Choroid plexus epithelial cell (primary cell): ENCODE measurements at regions not wholly inside any gene's neighbourhood (a gene's known extent, or its start where the extent isn't known, plus 50 kb on each side); places are given as distances from the start of the nearest gene placed in this dataset.

Experiments
- DNase-seq: peaks from one replicate; pipeline ENCODE4 v3.0.0-alpha.2; 2010; ENCODE audit warnings: low read depth
- H3K4me3 ChIP-seq: 2 replicates; pipeline ENCODE4 v1.5.1; 2011; ENCODE audit warnings: low read depth, mild to moderate bottlenecking, control low read depth, low read length, moderate library complexity
- TF ChIP-seq, protein P1 (sequence below): conservative IDR thresholded peaks from 2 replicates; pipeline ENCODE4 v1.5.1; 2011; ENCODE audit warnings: low read depth, mild to moderate bottlenecking, control low read depth, inconsistent platforms, low read length, moderate library complexity

DNA sequence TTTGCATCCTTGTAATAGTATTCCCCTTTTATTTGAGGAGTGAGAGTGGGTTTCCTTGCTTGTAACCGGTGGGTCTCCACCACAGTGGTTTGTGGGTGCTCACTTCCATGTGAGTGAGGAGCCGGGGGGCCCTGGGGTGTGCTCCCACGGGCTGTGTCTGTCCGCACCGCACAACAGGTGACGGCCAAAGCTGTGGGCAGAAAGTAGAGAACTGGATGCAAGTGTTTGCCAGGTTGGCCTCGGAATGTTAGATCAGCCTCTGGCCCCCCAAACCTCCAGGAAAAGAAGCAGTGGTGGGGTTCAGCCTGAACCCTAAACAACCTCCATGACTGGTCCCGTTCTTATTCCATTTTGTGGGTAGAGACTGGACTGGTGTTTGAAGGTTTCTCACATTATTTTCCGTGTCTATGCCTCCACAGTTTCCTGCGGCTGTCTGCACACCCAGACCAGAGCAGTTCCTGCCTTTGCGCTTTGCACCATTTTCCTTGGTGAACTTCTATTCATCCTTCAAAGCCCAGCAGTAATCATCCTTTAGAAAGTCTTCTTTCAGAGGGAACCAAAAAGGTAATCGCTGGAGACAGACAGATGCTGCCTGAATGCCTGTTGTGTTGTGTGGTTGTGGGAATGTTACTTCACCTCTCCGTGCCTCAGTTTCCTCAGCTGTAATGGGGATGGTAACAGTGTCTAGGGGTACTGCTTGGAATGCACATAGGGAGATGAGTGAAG lies 77.2 kb downstream of the MYEOV start:
- no peak overlapping the region for H3K4me3 ChIP-seq
- TF ChIP-seq, protein P1, sequence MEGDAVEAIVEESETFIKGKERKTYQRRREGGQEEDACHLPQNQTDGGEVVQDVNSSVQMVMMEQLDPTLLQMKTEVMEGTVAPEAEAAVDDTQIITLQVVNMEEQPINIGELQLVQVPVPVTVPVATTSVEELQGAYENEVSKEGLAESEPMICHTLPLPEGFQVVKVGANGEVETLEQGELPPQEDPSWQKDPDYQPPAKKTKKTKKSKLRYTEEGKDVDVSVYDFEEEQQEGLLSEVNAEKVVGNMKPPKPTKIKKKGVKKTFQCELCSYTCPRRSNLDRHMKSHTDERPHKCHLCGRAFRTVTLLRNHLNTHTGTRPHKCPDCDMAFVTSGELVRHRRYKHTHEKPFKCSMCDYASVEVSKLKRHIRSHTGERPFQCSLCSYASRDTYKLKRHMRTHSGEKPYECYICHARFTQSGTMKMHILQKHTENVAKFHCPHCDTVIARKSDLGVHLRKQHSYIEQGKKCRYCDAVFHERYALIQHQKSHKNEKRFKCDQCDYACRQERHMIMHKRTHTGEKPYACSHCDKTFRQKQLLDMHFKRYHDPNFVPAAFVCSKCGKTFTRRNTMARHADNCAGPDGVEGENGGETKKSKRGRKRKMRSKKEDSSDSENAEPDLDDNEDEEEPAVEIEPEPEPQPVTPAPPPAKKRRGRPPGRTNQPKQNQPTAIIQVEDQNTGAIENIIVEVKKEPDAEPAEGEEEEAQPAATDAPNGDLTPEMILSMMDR, result no peak
- no peak for DNase-seq

DNA sequence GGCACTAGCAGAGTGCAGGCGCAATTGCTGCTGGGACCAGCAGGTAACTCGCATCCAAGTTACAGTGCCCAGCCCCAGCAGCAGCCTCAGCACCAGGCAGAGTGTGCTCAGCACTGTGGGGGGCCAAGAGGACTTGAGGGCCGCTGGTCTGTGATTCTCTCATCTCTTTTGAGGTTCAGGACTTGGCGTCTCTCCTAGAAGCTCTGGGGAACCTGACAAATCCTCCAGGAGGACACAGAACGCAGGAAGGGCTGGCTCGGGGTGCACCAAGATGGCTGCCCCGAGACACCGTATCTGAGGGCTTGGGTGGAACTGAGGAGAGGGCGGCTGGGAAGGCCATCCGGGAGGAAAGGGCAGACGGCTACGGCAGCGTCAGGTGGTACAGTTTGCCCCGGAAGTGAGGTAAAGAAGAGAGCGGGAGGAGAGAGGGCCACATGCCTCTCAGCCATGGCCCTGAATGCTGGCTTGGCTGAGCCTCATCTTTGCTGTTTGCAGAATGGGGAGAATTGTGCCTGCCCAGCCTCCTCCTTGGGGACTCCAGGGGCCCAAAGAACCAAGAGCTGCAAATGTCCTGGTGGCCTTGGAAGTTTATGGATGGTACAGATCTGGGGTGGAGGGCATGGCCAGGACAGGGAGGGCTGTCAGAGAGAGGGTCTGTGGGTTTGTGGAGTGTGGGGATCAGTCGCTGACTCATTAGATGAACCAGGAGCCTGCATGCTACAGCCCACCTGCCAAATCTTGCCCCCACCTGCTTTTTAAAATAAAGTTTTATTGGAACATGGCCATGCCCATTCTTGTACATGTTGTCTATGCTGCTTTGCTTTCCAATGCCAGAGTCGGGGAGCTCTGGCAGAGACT lies 78.0 kb downstream of the MYEOV start:
- no peak for DNase-seq
- TF ChIP-seq, protein P1, result no peak
- no peak overlapping the region for H3K4me3 ChIP-seq

DNA sequence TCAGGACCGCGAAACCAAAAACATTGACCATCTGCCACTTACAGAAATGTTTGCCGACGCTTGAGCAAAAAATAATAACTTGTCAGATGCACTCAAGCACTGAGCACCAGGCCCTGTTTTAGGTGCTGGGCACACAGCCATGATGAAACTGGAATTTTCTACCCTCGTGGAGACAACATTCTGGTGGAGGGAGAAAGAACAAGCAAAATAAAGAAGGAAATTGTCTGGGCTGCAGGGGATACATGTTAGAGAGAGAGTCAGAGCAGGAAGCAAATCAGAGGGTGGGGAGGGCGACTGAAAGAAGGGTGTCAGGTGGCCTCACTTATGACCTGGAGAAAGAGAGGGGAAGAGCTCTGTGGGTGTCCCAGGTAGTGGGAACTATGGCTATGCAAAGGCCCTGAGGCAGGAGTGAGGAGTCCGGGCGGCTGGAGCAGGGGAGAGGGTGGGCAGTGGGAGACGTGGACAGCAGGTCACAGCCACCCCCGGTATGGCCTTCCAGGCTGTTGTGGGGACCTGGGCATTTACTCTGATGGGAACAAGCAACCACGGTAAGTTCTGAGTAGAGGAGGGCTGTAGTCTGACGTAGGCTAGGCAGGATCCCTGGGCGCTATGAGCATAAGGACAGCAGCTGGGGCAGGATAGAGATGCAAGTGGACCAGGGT lies 78.8 kb downstream of the MYEOV start:
- no peak for DNase-seq
- H3K4me3 ChIP-seq, result no peak overlapping the region
- TF ChIP-seq, protein P1, result no peak

DNA sequence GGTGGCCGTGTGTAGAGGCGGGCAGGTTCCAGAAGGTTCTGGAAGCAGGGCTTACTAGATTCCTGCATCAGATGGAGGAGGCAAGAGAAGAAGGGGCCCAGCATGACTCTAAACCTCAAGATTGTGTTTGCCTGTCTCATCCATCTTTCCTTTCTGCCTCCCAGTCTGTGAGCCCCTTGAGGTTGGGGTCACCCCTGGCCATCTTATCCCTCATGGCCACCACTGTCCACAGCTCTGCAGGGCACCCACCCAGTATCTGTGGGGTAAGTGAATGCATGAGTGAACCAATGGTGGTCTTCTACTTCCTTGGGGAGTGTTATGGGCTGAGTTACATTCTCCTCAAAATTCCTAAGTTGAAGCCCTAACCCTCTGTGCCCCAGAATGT lies 79.3 kb downstream of the MYEOV start:
- TF ChIP-seq, protein P1, result no peak
- H3K4me3 ChIP-seq, result no peak overlapping the region
- DNase-seq, result no peak

DNA sequence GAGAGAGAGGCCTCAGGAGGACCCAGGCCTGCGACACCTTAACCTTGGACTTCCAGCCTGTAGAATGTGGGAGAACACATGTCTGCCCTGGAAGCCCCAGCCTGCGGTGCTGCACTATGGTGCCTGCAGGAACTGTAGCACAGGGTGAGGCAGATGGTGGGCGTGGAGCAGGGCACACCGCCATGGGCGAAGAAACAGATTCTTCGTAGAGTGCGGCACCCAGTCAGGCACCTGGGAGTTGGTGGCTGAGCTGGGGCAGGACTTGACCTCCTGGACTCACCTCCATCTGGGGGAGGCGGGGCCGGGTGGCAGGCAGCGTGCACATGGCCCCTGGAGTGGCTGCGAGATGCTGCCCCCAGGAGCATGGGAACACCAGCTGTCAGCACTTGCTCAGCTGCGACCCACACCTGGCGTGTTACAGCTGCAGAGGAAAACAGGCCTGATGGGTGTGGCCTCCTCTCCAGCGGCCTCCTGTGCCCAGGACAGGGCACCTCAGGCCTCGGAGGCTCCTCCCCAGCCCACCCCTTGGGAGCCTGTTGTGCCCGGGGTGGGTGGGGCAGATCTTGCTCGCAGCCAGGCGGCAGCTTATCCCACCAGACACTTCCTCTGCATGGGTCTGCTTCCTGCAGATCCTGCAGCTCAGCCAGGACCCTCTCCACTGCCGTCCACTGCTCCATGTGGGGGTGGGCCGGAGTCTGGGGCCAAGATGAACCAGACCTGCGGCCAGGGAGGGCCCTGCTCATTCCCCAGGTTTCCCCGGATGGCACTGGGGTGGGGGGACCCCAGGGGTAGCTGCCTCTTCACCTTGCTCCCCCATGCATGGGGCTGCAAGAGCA lies 80.4 kb downstream of the MYEOV start:
- no peak for DNase-seq
- TF ChIP-seq, protein P1, result no peak
- H3K4me3 ChIP-seq, result no peak overlapping the region

DNA sequence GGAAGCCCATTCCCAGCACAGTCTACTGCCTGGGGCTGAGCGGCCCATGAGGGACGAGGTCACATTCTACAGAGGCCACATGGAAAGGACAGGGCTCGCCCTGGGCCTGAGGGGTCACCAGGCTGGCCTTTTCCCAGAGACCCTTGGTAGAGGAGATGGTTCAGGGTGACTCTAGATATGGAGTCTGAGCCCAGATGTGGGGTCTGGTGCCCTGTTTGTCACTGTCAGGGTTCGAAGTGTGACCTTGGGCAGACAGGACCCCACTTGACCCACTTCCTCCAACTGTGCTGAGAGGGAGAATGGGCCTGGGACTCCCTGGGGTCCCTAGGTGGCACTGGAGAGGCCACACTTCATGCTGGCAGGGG lies 81.0 kb downstream of the MYEOV start:
- TF ChIP-seq, protein P1, result no peak
- DNase-seq, result no peak
- H3K4me3 ChIP-seq, result no peak overlapping the region
